ENCODE measurements at regions not wholly inside any gene's neighbourhood (a gene's known extent, or its start where the extent isn't known, plus 50 kb on each side); places are given as distances from the start of the nearest gene placed in this dataset.

GRCh38 chr3:152587861-152588260 lies 247.1 kb upstream of the P2RY1 start:
- no peak for TF ChIP-seq CTCF (conservative IDR thresholded peaks at IDR 0.05; ENCODE audit: low read depth in 2 of 2)
- TF ChIP-seq ZNF331 (CRISPR knock-in tag; IDR thresholded peaks at IDR 0.05; ENCODE audit: low read depth), result no peak
- TF ChIP-seq CREB1 (CRISPR knock-in tag; IDR thresholded peaks at IDR 0.05; ENCODE audit: low read depth), result no peak
